Prostate gland (tissue), 2 donors: ENCODE measurements at regions not wholly inside any gene's neighbourhood (a gene's known extent, or its start where the extent isn't known, plus 50 kb on each side); places are given as distances from the start of the nearest gene placed in this dataset.

Experiments used
- POLR2A ChIP-seq: fragments of 450-650 bp; IDR thresholded peaks from one replicate; pipeline ENCODE4 v1.6.1; 2016; ENCODE audit warnings: antibody characterized with exemption, mild to moderate bottlenecking
- TF ChIP-seq, protein P1 (sequence below), 4 experiments: fragments of 200-600 bp in 2 of 4; fragments of 450-650 bp in 2 of 4; sonication (generic) in 2 of 4; IDR thresholded peaks; 1 replicate in 3 of 4; 2 replicates in 1 of 4; pipeline ENCODE4 v1.5.1; 2016 to 2019; ENCODE audit warnings: antibody characterized with exemption in 4 of 4, mild to moderate bottlenecking in 2 of 4, moderate library complexity in 2 of 4

DNA sequence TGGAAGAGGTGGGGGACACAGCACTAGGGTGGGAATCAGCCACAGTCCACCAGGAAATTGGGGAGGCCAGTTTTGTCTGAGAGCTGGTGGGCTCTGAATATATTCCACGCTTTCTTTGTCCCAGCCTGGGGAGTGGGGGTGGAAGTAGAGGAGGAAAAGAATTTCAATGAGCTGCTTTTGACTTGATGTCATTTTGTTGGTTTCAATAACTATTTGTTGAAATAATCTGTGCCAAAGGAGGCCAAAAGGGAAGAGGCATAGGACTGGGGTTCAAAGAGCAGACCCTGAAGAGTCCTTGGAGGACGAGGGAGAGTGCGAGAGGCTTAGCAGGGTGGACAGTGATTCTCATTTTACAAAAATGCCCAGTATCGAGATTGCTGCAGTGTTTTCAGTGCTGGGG lies 262.3 kb downstream of the SHQ1 start:
- TF ChIP-seq, protein P1, sequence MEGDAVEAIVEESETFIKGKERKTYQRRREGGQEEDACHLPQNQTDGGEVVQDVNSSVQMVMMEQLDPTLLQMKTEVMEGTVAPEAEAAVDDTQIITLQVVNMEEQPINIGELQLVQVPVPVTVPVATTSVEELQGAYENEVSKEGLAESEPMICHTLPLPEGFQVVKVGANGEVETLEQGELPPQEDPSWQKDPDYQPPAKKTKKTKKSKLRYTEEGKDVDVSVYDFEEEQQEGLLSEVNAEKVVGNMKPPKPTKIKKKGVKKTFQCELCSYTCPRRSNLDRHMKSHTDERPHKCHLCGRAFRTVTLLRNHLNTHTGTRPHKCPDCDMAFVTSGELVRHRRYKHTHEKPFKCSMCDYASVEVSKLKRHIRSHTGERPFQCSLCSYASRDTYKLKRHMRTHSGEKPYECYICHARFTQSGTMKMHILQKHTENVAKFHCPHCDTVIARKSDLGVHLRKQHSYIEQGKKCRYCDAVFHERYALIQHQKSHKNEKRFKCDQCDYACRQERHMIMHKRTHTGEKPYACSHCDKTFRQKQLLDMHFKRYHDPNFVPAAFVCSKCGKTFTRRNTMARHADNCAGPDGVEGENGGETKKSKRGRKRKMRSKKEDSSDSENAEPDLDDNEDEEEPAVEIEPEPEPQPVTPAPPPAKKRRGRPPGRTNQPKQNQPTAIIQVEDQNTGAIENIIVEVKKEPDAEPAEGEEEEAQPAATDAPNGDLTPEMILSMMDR (IDR thresholded peaks at IDR 0.05) = no peak
- no peak for TF ChIP-seq POLR2A
